Neuronal stem cell (in vitro differentiated cells): ENCODE measurements at regions not wholly inside any gene's neighbourhood (a gene's known extent, or its start where the extent isn't known, plus 50 kb on each side); places are given as distances from the start of the nearest gene placed in this dataset.
"Not testable (repeated sequence)": the region's sequence is repeated elsewhere in the genome, so short reads cannot be mapped to it uniquely, and the experiment has no call there.

Experiments used
- DNase-seq: peaks from one replicate; pipeline ENCODE4 v3.0.0-alpha.2; 2013; ENCODE audit warnings: low spot score
- H2AFZ ChIP-seq: one replicate; pipeline ENCODE4 v1.6.1; 2013; ENCODE audit warnings: mild to moderate bottlenecking, low read length, inconsistent platforms
- H2AK5ac ChIP-seq: 2 replicates; pipeline ENCODE4 v1.6.1; 2013; ENCODE audit warnings: low read depth, mild to moderate bottlenecking, inconsistent platforms, low read length, moderate library complexity, mixed read lengths
- H2BK120ac ChIP-seq: 2 replicates; pipeline ENCODE4 v1.6.1; 2013; ENCODE audit warnings: low read depth, mild to moderate bottlenecking, inconsistent platforms, low read length, moderate library complexity, mixed read lengths
- H2BK12ac ChIP-seq: one replicate; pipeline ENCODE4 v1.6.1; 2013; ENCODE audit warnings: low read length, inconsistent platforms
- H2BK15ac ChIP-seq: 2 replicates; pipeline ENCODE4 v1.6.1; 2013; ENCODE audit warnings: mild to moderate bottlenecking, low read length, inconsistent platforms, mixed read lengths
- H2BK5ac ChIP-seq: one replicate; pipeline ENCODE4 v1.6.1; 2013; ENCODE audit warnings: inconsistent platforms, mild to moderate bottlenecking, low read length, moderate library complexity
- H3K14ac ChIP-seq: one replicate; pipeline ENCODE4 v1.6.1; 2013; ENCODE audit warnings: low read length, inconsistent platforms
- H3K18ac ChIP-seq: 2 replicates; pipeline ENCODE4 v1.6.1; 2013; ENCODE audit warnings: low read length, inconsistent platforms
- H3K23ac ChIP-seq: 2 replicates; pipeline ENCODE4 v1.6.1; 2013; ENCODE audit warnings: low read depth, mild to moderate bottlenecking, mixed read lengths, low read length, inconsistent platforms; ENCODE audit not compliant: poor library complexity
- H3K27ac ChIP-seq: replicated peaks from 3 replicates; pipeline ENCODE4 v1.5.1; 2013; ENCODE audit warnings: low read length, inconsistent platforms
- H3K27me3 ChIP-seq, 3 experiments: 2 replicates each; pipeline ENCODE4 v1.6.1; 2013; ENCODE audit warnings: low read length in 3 of 3, mild to moderate bottlenecking in 2 of 3, inconsistent platforms in 1 of 3, low read depth in 1 of 3, mixed read lengths in 1 of 3, moderate library complexity in 1 of 3; ENCODE audit not compliant: control insufficient read depth in 3 of 3, insufficient read depth in 3 of 3
- H3K36me3 ChIP-seq, 2 donors: replicated peaks in 1 of 2; 2 replicates each; pipeline ENCODE4 v1.6.1; 2013; ENCODE audit warnings: low read length in 2 of 2; ENCODE audit not compliant: control insufficient read depth in 2 of 2, insufficient read depth in 2 of 2
- H3K4ac ChIP-seq: 2 replicates; pipeline ENCODE4 v1.6.1; 2013; ENCODE audit warnings: inconsistent platforms, mild to moderate bottlenecking, low read length, moderate library complexity
- H3K4me1 ChIP-seq, 2 donors: 1 replicate in 1 of 2; 2 replicates in 1 of 2; pipeline ENCODE4 v1.6.1; 2013; ENCODE audit warnings: low read length in 2 of 2, low read depth in 1 of 2; ENCODE audit not compliant: control insufficient read depth in 2 of 2, insufficient read depth in 1 of 2
- H3K4me2 ChIP-seq: one replicate; pipeline ENCODE4 v1.6.1; 2013; ENCODE audit warnings: mild to moderate bottlenecking, low read length, inconsistent platforms; ENCODE audit not compliant: insufficient read depth, poor library complexity, severe bottlenecking
- H3K4me3 ChIP-seq, 2 donors: 2 replicates each; pipeline ENCODE4 v1.5.1; 2013; ENCODE audit warnings: low read length in 2 of 2, mild to moderate bottlenecking in 2 of 2, inconsistent platforms in 1 of 2, moderate library complexity in 1 of 2
- H3K79me1 ChIP-seq: one replicate; pipeline ENCODE4 v1.6.1; 2013; ENCODE audit warnings: low read depth, mild to moderate bottlenecking, inconsistent platforms, low read length, moderate library complexity
- H3K9ac ChIP-seq: one replicate; pipeline ENCODE4 v1.6.1; 2013; ENCODE audit warnings: mild to moderate bottlenecking, low read depth, low read length, inconsistent platforms; ENCODE audit not compliant: poor library complexity
- H3K9me3 ChIP-seq, 2 donors: replicated peaks in 1 of 2; 2 replicates each; pipeline versions ENCODE3 to v1.6.1; 2013; ENCODE audit warnings: low read length in 2 of 2, mild to moderate bottlenecking in 2 of 2, inconsistent platforms in 1 of 2, low read depth in 1 of 2, mixed read lengths in 1 of 2, moderate library complexity in 1 of 2; ENCODE audit not compliant: control insufficient read depth in 2 of 2, insufficient read depth in 1 of 2
- H4K8ac ChIP-seq: one replicate; pipeline ENCODE4 v1.6.1; 2013; ENCODE audit warnings: low read depth, mild to moderate bottlenecking, inconsistent platforms, low read length, moderate library complexity
- H4K91ac ChIP-seq: one replicate; pipeline ENCODE4 v1.6.1; 2013; ENCODE audit warnings: low read length, low read depth, mild to moderate bottlenecking, inconsistent platforms; ENCODE audit not compliant: poor library complexity
- WGBS, 2 donors: extraction: QIAGEN DNeasy Blood & Tissue Kit; methylation state at CpG; one replicate each; pipeline ENCODE4 v1.1.7; 2013; ENCODE audit warnings: missing lambda C conversion rate in 2 of 2, mixed read lengths in 1 of 2; ENCODE audit not compliant: insufficient read length in 2 of 2, insufficient replicate concordance in 1 of 2; ENCODE audit errors: extremely low coverage in 2 of 2; 5-methylcytosine and 5-hydroxymethylcytosine counted together

- H3K14ac ChIP-seq, H3K4me1 ChIP-seq, H2AK5ac ChIP-seq, H2AFZ ChIP-seq, H3K9ac ChIP-seq, H3K4ac ChIP-seq, H3K36me3 ChIP-seq, H3K18ac ChIP-seq, H2BK120ac ChIP-seq, DNase-seq, H3K9me3 ChIP-seq, H3K23ac ChIP-seq, H3K79me1 ChIP-seq, H2BK5ac ChIP-seq, H4K8ac ChIP-seq, H3K27me3 ChIP-seq, H4K91ac ChIP-seq, H2BK12ac ChIP-seq, H3K4me2 ChIP-seq, H3K27ac ChIP-seq, H2BK15ac ChIP-seq, H3K4me3 ChIP-seq: not testable (repeated sequence)
- WGBS, 2 donors: no CpG with 5 or more reads among the region's 3 CpGs
Measured at GRCh38 chr2:87309785-87310184, 288.1 kb upstream of the PLGLB1 start.

GRCh38 chr2:87311896-87312441, 290.3 kb upstream of the PLGLB1 start:
- H3K36me3 ChIP-seq, DNase-seq, H3K9me3 ChIP-seq, H2BK5ac ChIP-seq, H3K9ac ChIP-seq, H2BK15ac ChIP-seq, H3K18ac ChIP-seq, H3K14ac ChIP-seq, H3K79me1 ChIP-seq, H2AK5ac ChIP-seq, H3K4ac ChIP-seq, H2AFZ ChIP-seq, H3K27ac ChIP-seq, H4K91ac ChIP-seq, H3K4me1 ChIP-seq, H2BK12ac ChIP-seq, H3K4me3 ChIP-seq, H3K23ac ChIP-seq, H3K4me2 ChIP-seq, H2BK120ac ChIP-seq, H3K27me3 ChIP-seq, H4K8ac ChIP-seq: not testable (repeated sequence)
- no CpG with 5 or more reads among the region's 6 CpGs for WGBS, 2 donors

GRCh38 chr2:87314622-87315021, 293.0 kb upstream of the PLGLB1 start:
- H3K27ac ChIP-seq, H3K23ac ChIP-seq, H3K18ac ChIP-seq, H3K4ac ChIP-seq, H2BK15ac ChIP-seq, H2BK5ac ChIP-seq, H3K79me1 ChIP-seq, H3K27me3 ChIP-seq, H2AFZ ChIP-seq, DNase-seq, H2BK120ac ChIP-seq, H3K4me3 ChIP-seq, H3K4me2 ChIP-seq, H4K91ac ChIP-seq, H3K9ac ChIP-seq, H2AK5ac ChIP-seq, H3K9me3 ChIP-seq, H3K4me1 ChIP-seq, H3K36me3 ChIP-seq, H3K14ac ChIP-seq, H2BK12ac ChIP-seq, H4K8ac ChIP-seq: not testable (repeated sequence)
- no CpG with 5 or more reads among the region's 3 CpGs for WGBS, 2 donors

GRCh38 chr2:87315183-87315902, 293.7 kb upstream of the PLGLB1 start:
- not testable (repeated sequence) for H3K9ac ChIP-seq, H3K27ac ChIP-seq, H3K23ac ChIP-seq, H3K4ac ChIP-seq, H3K36me3 ChIP-seq, H2BK15ac ChIP-seq, H3K4me1 ChIP-seq, H4K8ac ChIP-seq, H2BK120ac ChIP-seq, H2BK12ac ChIP-seq, H3K4me3 ChIP-seq, H2AK5ac ChIP-seq, H2BK5ac ChIP-seq, H4K91ac ChIP-seq, H3K27me3 ChIP-seq, H3K79me1 ChIP-seq, H3K18ac ChIP-seq, H2AFZ ChIP-seq, H3K9me3 ChIP-seq, H3K4me2 ChIP-seq, DNase-seq, H3K14ac ChIP-seq
- no CpG with 5 or more reads among the region's 6 CpGs for WGBS, 2 donors
